ENCODE measurements at regions not wholly inside any gene's neighbourhood (a gene's known extent, or its start where the extent isn't known, plus 50 kb on each side); places are given as distances from the start of the nearest gene placed in this dataset.

- TF ChIP-seq POLR2AphosphoS5 (IDR thresholded peaks at IDR 0.05; ENCODE audit: insufficient read depth in 1 of 2, low read depth in 1 of 2), result no peak
- TF ChIP-seq POLR2A (IDR thresholded peaks at IDR 0.05), result no peak
Observed at GRCh38 chr16:64074706-64075105, 1047.2 kb downstream of the CDH11 start.

Measured in vagina (tissue), 2 donors.